ENCODE measurements at regions not wholly inside any gene's neighbourhood (a gene's known extent, or its start where the extent isn't known, plus 50 kb on each side); places are given as distances from the start of the nearest gene placed in this dataset.

GRCh38 chr6:44668976-44669934, 281.7 kb downstream of the CDC5L start:
- no peak overlapping the region for H3K9ac ChIP-seq (ENCODE audit: low read depth in 2 of 2, low read length in 2 of 2)

GRCh38 chr6:44670146-44670545, 282.6 kb downstream of the CDC5L start:
- H3K9ac ChIP-seq (ENCODE audit: low read depth in 2 of 2, low read length in 2 of 2): no peak overlapping the region
- no peak for DNase-seq
- no peak overlapping the region for H3K4me3 ChIP-seq
- no peaks in the 10 kb centered on the region for H3K9me3 ChIP-seq
- no peak overlapping the region for H3K27ac ChIP-seq
- H3K27me3 ChIP-seq: no peaks in the 10 kb centered on the region
- intact Hi-C loops (cut with DNase I): no loop called here
- H3K36me3 ChIP-seq: no peaks in the 10 kb centered on the region
- no peak for TF ChIP-seq CTCF (IDR thresholded peaks at IDR 0.05)
- H3K4me1 ChIP-seq: no peaks in the 10 kb centered on the region

More at GRCh38 chr6:44668976-44669934, 281.7 kb downstream of the CDC5L start:
- no peak overlapping the region for H3K4me3 ChIP-seq
- no peak for TF ChIP-seq CTCF (IDR thresholded peaks at IDR 0.05)
- H3K27ac ChIP-seq: no peak overlapping the region
- H3K4me1 ChIP-seq: no peaks in the 10 kb centered on the region
- no peaks in the 10 kb centered on the region for H3K9me3 ChIP-seq
- H3K27me3 ChIP-seq: no peaks in the 10 kb centered on the region
- H3K36me3 ChIP-seq: no peaks in the 10 kb centered on the region
- intact Hi-C loops (cut with DNase I): no loop called here
- DNase-seq: peak; percentile 5

- DNase-seq: peak; percentile 9
- Histone ChIP-seq H3K36me3 (no peaks in the 10 kb centered on the region), H3K4me1 (no peaks in the 10 kb centered on the region), H3K27ac (no peak overlapping the region), H3K27me3 (no peaks in the 10 kb centered on the region), H3K9me3 (no peaks in the 10 kb centered on the region), H3K4me3 (no peak overlapping the region), H3K9ac (ENCODE audit: low read depth in 2 of 2, low read length in 2 of 2) (no peak overlapping the region)
- intact Hi-C loops (cut with DNase I): no loop called here
- TF ChIP-seq CTCF (IDR thresholded peaks at IDR 0.05): no peak
These were observed 283.8 kb downstream of the CDC5L start for GRCh38 chr6:44671333-44671732.

- Histone ChIP-seq H3K27ac (no peak overlapping the region), H3K27me3 (no peaks in the 10 kb centered on the region), H3K9me3 (no peaks in the 10 kb centered on the region), H3K4me3 (no peak overlapping the region), H3K4me1 (no peaks in the 10 kb centered on the region), H3K36me3 (no peaks in the 10 kb centered on the region), H3K9ac (ENCODE audit: low read depth in 2 of 2, low read length in 2 of 2) (no peak overlapping the region)
- intact Hi-C loops (cut with DNase I): no loop called here
- no peak for DNase-seq
- no peak for TF ChIP-seq CTCF (IDR thresholded peaks at IDR 0.05)
These were observed 284.6 kb downstream of the CDC5L start for GRCh38 chr6:44672086-44672485.

- no peaks in the 10 kb centered on the region for H3K27me3 ChIP-seq
- no peak overlapping the region for H3K9ac ChIP-seq (ENCODE audit: low read depth in 2 of 2, low read length in 2 of 2)
- H3K4me1 ChIP-seq: no peaks in the 10 kb centered on the region
- DNase-seq: peak; percentile 7
- intact Hi-C loops (cut with DNase I): no loop called here
- H3K9me3 ChIP-seq: no peaks in the 10 kb centered on the region
- H3K36me3 ChIP-seq: no peaks in the 10 kb centered on the region
- TF ChIP-seq CTCF (IDR thresholded peaks at IDR 0.05): no peak
- H3K4me3 ChIP-seq: no peak overlapping the region
- H3K27ac ChIP-seq: no peak overlapping the region
These were observed 285.3 kb downstream of the CDC5L start for GRCh38 chr6:44672841-44673240.

Data from colonic mucosa (tissue), 4 donors.